K562 (cell line): ENCODE measurements at regions not wholly inside any gene's neighbourhood (a gene's known extent, or its start where the extent isn't known, plus 50 kb on each side); places are given as distances from the start of the nearest gene placed in this dataset.
A peak's percentile ranks its signal among the peaks of the same experiment; 100 is the strongest.
"Not testable (repeated sequence)": the region's sequence is repeated elsewhere in the genome, so short reads cannot be mapped to it uniquely, and the experiment has no call there.

Experiments
- ATAC-seq: fragments of 200-7000 bp; cut with Tn5 transposase; 3 replicates; pipeline ENCODE4 v1.9.1; 2020; ENCODE audit warnings: moderate library complexity
- BruUV-seq: library from RNA; stranded (reverse); fragments of 400-500 nt; replicated peaks from 2 replicates; lab custom pipeline; 2021; lab: Mats Ljungman, UMichigan
- CTCF ChIA-PET: fragments of 300-600 bp; formaldehyde crosslinking; extraction: SDS; loops from one replicate; lab custom pipeline; 2021; ENCODE audit warnings: low intra/inter-chr PET ratio; lab: Yijun Ruan, JAX
- POLR2A ChIA-PET: fragments of 300-600, 350-650 bp; sonication (Branson Sonifier 250); formaldehyde crosslinking; extraction: SDS; loops from one replicate; lab custom pipeline; 2021; ENCODE audit warnings: antibody characterized with exemption, inconsistent platforms; lab: Yijun Ruan, JAX
- DNase-seq, 4 experiments: peaks; one replicate each; pipeline versions ENCODE4 v3.0.0 to v3.0.0-alpha.2; 2011 to 2018; ENCODE audit warnings: low spot score in 3 of 4, mixed read lengths in 3 of 4; ENCODE audit errors: extremely low read depth in 1 of 4
- FAIRE-seq: peaks from 2 replicates; lab custom pipeline; 2011; peaks lifted over from hg19 to GRCh38; lab: Jason Lieb, UNC
- H2AFZ ChIP-seq: 2 replicates; pipeline ENCODE4 v1.6.0; 2011; ENCODE audit warnings: low read depth, low read length, control low read depth, inconsistent platforms
- H3K27ac ChIP-seq: fragments of 200-600 bp; 3 replicates; pipeline ENCODE4 v1.8.0; 2011; ENCODE audit warnings: low read depth, mild to moderate bottlenecking, control low read depth, inconsistent platforms, low read length, moderate library complexity, mixed read lengths; ENCODE audit errors: extremely low read depth
- H3K27me3 ChIP-seq, 2 experiments: fragments of 300-600 bp in 1 of 2; 2 replicates in 1 of 2; 3 replicates in 1 of 2; pipeline versions ENCODE4 v1.6.0 to v1.8.0; 2011; ENCODE audit warnings: inconsistent platforms in 2 of 2, low read length in 2 of 2, mild to moderate bottlenecking in 1 of 2, mixed read lengths in 1 of 2, moderate library complexity in 1 of 2; ENCODE audit not compliant: control insufficient read depth in 2 of 2, insufficient read depth in 2 of 2
- H3K36me3 ChIP-seq: fragments of 300-600 bp; 3 replicates; pipeline ENCODE4 v1.8.0; 2011; ENCODE audit warnings: mild to moderate bottlenecking, low read length, inconsistent platforms; ENCODE audit not compliant: control insufficient read depth, insufficient read depth
- H3K4me1 ChIP-seq, 2 experiments: fragments of 200-600 bp in 1 of 2; replicated peaks in 1 of 2; 2 replicates in 1 of 2; 3 replicates in 1 of 2; pipeline versions ENCODE4 v1.5.1 to v1.8.0; 2011; ENCODE audit warnings: inconsistent platforms in 2 of 2, low read length in 2 of 2, mild to moderate bottlenecking in 1 of 2, mixed read lengths in 1 of 2, moderate library complexity in 1 of 2; ENCODE audit not compliant: control insufficient read depth in 2 of 2, insufficient read depth in 2 of 2
- H3K4me2 ChIP-seq: 2 replicates; pipeline ENCODE4 v1.6.1; 2011; ENCODE audit warnings: low read length, control low read depth, inconsistent platforms, mixed read lengths; ENCODE audit not compliant: insufficient read depth
- H3K4me3 ChIP-seq: fragments of 200-600 bp; sonication (generic), shearing (Covaris generic); 2 replicates; pipeline ENCODE4 v1.5.1; 2016; ENCODE audit warnings: control low read depth, inconsistent platforms
- H3K79me2 ChIP-seq: fragments of 200-600 bp; 3 replicates; pipeline ENCODE4 v1.8.0; 2011; ENCODE audit warnings: low read length, inconsistent platforms; ENCODE audit not compliant: control insufficient read depth, insufficient read depth
- H3K9ac ChIP-seq, 2 experiments: 2 replicates each; pipeline versions ENCODE4 v1.6.0 to v1.6.1; 2011; ENCODE audit warnings: low read depth in 2 of 2, low read length in 2 of 2, control low read depth in 1 of 2, inconsistent platforms in 1 of 2, mild to moderate bottlenecking in 1 of 2, mixed read lengths in 1 of 2; ENCODE audit not compliant: insufficient read depth in 1 of 2
- H3K9me1 ChIP-seq: one replicate; pipeline ENCODE4 v1.6.0; 2011; ENCODE audit warnings: inconsistent platforms, mild to moderate bottlenecking, low read length, moderate library complexity; ENCODE audit not compliant: control insufficient read depth, insufficient read depth
- H3K9me3 ChIP-seq: replicated peaks from 2 replicates; pipeline ENCODE4 v1.5.1; 2011; ENCODE audit warnings: low read depth, low read length, inconsistent platforms; ENCODE audit not compliant: control insufficient read depth, insufficient read depth
- H4K20me1 ChIP-seq: replicated peaks from 2 replicates; pipeline ENCODE4 v1.6.1; 2011; ENCODE audit warnings: low read length, inconsistent platforms, mixed read lengths; ENCODE audit not compliant: control insufficient read depth, insufficient read depth
- DACH1 ChIP-seq: fragments of 450-650 bp; IDR thresholded peaks from 2 replicates; pipeline ENCODE4 v1.6.1; 2018; ENCODE audit not compliant: partially characterized antibody
- GTF2F1 ChIP-seq: IDR thresholded peaks from 2 replicates; pipeline ENCODE4 v1.6.1; 2011; ENCODE audit warnings: low read depth, low read length, improper control_type of control experiment
- ILK ChIP-seq: fragments of 450-650 bp; IDR thresholded peaks from 2 replicates; pipeline ENCODE4 v1.6.1; 2016; ENCODE audit warnings: missing genetic modification characterization, low read depth, mild to moderate bottlenecking, missing compliant biosample characterization, moderate library complexity, borderline replicate concordance
- SAFB ChIP-seq: fragments of 200-400 bp; formaldehyde crosslinking; IDR thresholded peaks from 2 replicates; pipeline ENCODE4 v1.6.1; 2017; ENCODE audit warnings: low read depth, low read length, borderline replicate concordance
- SRSF1 ChIP-seq: fragments of 200-400 bp; formaldehyde crosslinking; IDR thresholded peaks from 2 replicates; pipeline ENCODE4 v1.6.1; 2017; ENCODE audit warnings: mild to moderate bottlenecking, low read depth, low read length, moderate library complexity
- THRAP3 ChIP-seq: fragments of 450-650 bp; IDR thresholded peaks from 2 replicates; pipeline ENCODE4 v1.6.1; 2016; ENCODE audit warnings: mild to moderate bottlenecking, inconsistent platforms, borderline replicate concordance
- ZC3H8 ChIP-seq: fragments of 450-650 bp; IDR thresholded peaks from 2 replicates; pipeline ENCODE4 v1.6.1; 2017
- ZFP36 ChIP-seq: fragments of 150-350 bp; IDR thresholded peaks from 2 replicates; pipeline ENCODE4 v1.6.1; 2018; ENCODE audit warnings: low read length, low read depth; ENCODE audit not compliant: partially characterized antibody
- ZNF583 ChIP-seq: fragments of 250-450 bp; sonication (Bioruptor Pico); IDR thresholded peaks from 2 replicates; pipeline ENCODE4 v1.4.0; 2020
- WGBS: fragments of 100-300 bp; shearing (Covaris generic); methylation state at CpG from one replicate; pipeline ENCODE4 v1.1.6; 2016; ENCODE audit warnings: low coverage, mixed read lengths; ENCODE audit not compliant: insufficient coverage; ENCODE audit errors: missing lambda C conversion rate; 5-methylcytosine and 5-hydroxymethylcytosine counted together
- in situ Hi-C: fragments of 300-500 bp; cut with MboI; formaldehyde crosslinking; loops from 4 replicates; pipeline ENCODE4 v1.15.0; 2018; ENCODE audit warnings: inconsistent platforms, mixed read lengths
- intact Hi-C: fragments of 100-400 bp; cut with micrococcal nuclease; formaldehyde crosslinking; loops from 2 replicates; pipeline ENCODE4 v1.14.2; 2022
- TF ChIP-seq, protein P1 (sequence below), 2 experiments: IDR thresholded peaks; 2 replicates each; pipeline ENCODE4 v1.6.1; 2011; ENCODE audit warnings: borderline replicate concordance in 1 of 2, control low read depth in 1 of 2, low read depth in 1 of 2, low read length in 1 of 2, mild to moderate bottlenecking in 1 of 2, mixed read lengths in 1 of 2, moderate library complexity in 1 of 2; ENCODE audit not compliant: insufficient read depth in 1 of 2, insufficient read length in 1 of 2, poor library complexity in 1 of 2, severe bottlenecking in 1 of 2; ENCODE audit errors: extremely low read depth in 1 of 2

DNA sequence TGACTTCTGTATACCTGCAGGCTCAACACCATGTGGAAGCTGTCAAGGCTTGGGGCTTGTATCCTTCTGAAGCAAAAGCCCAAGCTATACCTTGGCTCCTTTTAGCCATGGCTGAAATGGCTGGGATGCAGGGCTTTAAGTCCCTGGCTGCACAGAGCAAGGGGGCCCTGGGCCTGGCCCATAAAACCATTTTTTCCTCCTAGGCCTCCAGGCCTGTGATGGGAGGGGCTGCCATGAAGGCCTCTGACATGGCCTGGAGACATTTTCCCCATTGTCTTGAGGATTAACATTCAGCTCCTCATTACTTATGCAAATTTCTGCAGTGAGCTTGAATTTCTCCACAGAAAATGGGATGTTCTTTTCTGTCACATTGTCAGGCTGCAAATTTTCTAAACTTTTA is 878.0 kb upstream of the SOX11 start:
- H3K27ac ChIP-seq, H2AFZ ChIP-seq, POLR2A ChIA-PET, intact Hi-C loops, ATAC-seq, in situ Hi-C loops, H3K9me1 ChIP-seq, H3K9ac ChIP-seq, DNase-seq, H3K4me1 ChIP-seq, FAIRE-seq, H4K20me1 ChIP-seq, H3K4me3 ChIP-seq, BruUV-seq, H3K4me2 ChIP-seq, H3K27me3 ChIP-seq, H3K9me3 ChIP-seq, CTCF ChIA-PET, H3K36me3 ChIP-seq, H3K79me2 ChIP-seq: not testable (repeated sequence)
- TF ChIP-seq ZFP36, result peak; percentile 32

GRCh38 chr2:4827836-4828235 is 864.3 kb upstream of the SOX11 start:
- H4K20me1 ChIP-seq, result no peaks in the 10 kb centered on the region
- H3K36me3 ChIP-seq, result no peaks in the 10 kb centered on the region
- 0% methylated on average over 2 of the region's 3 CpGs for WGBS
- ChIA-PET CTCF (no interaction called here), POLR2A (no interaction called here)
- no peak for FAIRE-seq
- H3K9me3 ChIP-seq, result no peaks in the 10 kb centered on the region; the same call in 1 of the 2 replicates
- in situ Hi-C loops, result no loop called here
- no peak overlapping the region for H3K27ac ChIP-seq
- no peaks in the 10 kb centered on the region for H3K79me2 ChIP-seq
- no peaks in the 10 kb centered on the region for H3K9me1 ChIP-seq
- DNase-seq, result no peak
- no peaks in the 10 kb centered on the region for H3K4me1 ChIP-seq
- no peak overlapping the region for H3K4me3 ChIP-seq
- BruUV-seq, result no TSS peak
- no peak overlapping the region for H3K4me2 ChIP-seq
- H2AFZ ChIP-seq, result no peak overlapping the region
- intact Hi-C loops, result no loop called here
- no peak for TF ChIP-seq ZC3H8
- TF ChIP-seq THRAP3, result no peak
- TF ChIP-seq ZNF583 (CRISPR knock-in tag), result no peak
- no peak for TF ChIP-seq GTF2F1
- TF ChIP-seq, protein P1, sequence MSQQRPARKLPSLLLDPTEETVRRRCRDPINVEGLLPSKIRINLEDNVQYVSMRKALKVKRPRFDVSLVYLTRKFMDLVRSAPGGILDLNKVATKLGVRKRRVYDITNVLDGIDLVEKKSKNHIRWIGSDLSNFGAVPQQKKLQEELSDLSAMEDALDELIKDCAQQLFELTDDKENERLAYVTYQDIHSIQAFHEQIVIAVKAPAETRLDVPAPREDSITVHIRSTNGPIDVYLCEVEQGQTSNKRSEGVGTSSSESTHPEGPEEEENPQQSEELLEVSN (IDR thresholded peaks at IDR 0.05; ENCODE audit: borderline replicate concordance in 1 of 2, extremely low read depth in 1 of 2, insufficient read depth in 1 of 2, insufficient read length in 1 of 2, low read depth in 1 of 2, low read length in 1 of 2, poor library complexity in 1 of 2, severe bottlenecking in 1 of 2), result no peak
- no peak for TF ChIP-seq DACH1
- TF ChIP-seq SAFB, result no peak
- no peak for TF ChIP-seq ILK (tag)
- TF ChIP-seq SRSF1, result no peak
- no peaks in the 10 kb centered on the region for H3K27me3 ChIP-seq
- no peak for ATAC-seq
- no peak overlapping the region for H3K9ac ChIP-seq
